ENCODE measurements at regions not wholly inside any gene's neighbourhood (a gene's known extent, or its start where the extent isn't known, plus 50 kb on each side); places are given as distances from the start of the nearest gene placed in this dataset.
A peak's percentile ranks its signal among the peaks of the same experiment; 100 is the strongest.
"Not testable (repeated sequence)": the region's sequence is repeated elsewhere in the genome, so short reads cannot be mapped to it uniquely, and the experiment has no call there.

DNA sequence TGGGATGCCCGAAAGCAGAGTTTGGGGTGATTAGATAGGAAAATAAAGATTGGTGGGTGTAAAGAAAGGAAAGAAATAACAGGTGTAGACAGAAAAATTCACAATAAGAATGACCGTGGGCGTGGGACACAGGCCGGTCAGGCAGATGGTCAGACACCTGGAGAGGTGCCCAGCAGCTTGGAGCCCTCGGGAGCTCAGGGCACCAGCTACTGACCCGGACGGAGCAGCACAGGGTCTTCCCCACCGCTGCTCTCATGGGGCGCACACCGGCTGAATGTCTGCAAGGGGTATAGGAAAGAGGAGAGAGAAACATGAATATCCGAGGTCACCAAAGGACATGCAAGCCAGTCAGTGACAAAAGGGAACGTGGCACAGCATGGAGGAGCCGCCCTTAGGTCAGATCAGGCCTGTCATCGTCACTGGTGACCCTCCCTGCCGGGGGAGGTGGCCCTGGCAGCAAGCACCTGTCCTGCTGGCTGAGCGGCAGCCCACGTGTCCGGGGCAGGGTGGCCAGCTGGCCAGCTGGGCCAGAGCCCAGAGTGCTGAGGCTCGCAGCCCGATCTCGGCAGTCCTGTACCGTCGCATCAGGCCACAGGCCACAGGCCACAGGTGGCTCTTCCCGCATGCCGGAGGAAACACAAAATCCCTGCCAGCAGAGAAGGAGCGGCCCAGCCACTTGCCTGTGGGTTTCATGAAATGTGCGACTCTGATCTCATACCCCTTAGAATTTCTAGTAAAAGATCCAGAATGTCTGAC, 112.0 kb upstream of the NDUFV2 start:
- no peaks in the 10 kb centered on the region for H3K27me3 ChIP-seq
- peak overlapping the region; percentile 54 to 55 for H3K27ac ChIP-seq
- no peak for TF ChIP-seq CTCF (IDR thresholded peaks at IDR 0.05)
- TF ChIP-seq POLR2AphosphoS5 (IDR thresholded peaks at IDR 0.05), result peak in 2 of 3 donors; percentile 16 to 17
- H3K36me3 ChIP-seq, result no peaks in the 10 kb centered on the region
- no peaks in the 10 kb centered on the region for H3K4me1 ChIP-seq
- H3K4me3 ChIP-seq, result peak overlapping the region in 1 of 3 donors; percentile 27
- DNase-seq (ENCODE audit: low spot score in 2 of 2), result peak; percentile 61 to 69
- intact Hi-C loops (cut with DNase I; ENCODE audit: low total_unique reads), result no loop called here
- no peaks in the 10 kb centered on the region for H3K9me3 ChIP-seq

GRCh38 chr18:8991155-8991554, 111.3 kb upstream of the NDUFV2 start:
- intact Hi-C loops (cut with DNase I; ENCODE audit: low total_unique reads), result no loop called here
- H3K27ac ChIP-seq, result peak overlapping the region; percentile 54 to 55
- no peaks in the 10 kb centered on the region for H3K4me1 ChIP-seq
- TF ChIP-seq POLR2AphosphoS5 (IDR thresholded peaks at IDR 0.05) (no peak), POLR2A (IDR thresholded peaks at IDR 0.05) (no peak), CTCF (IDR thresholded peaks at IDR 0.05) (no peak)
- no peaks in the 10 kb centered on the region for H3K36me3 ChIP-seq
- no peak for DNase-seq (ENCODE audit: low spot score in 2 of 2)
- no peak overlapping the region for H3K4me3 ChIP-seq
- H3K9me3 ChIP-seq, result no peaks in the 10 kb centered on the region
- no peaks in the 10 kb centered on the region for H3K27me3 ChIP-seq

DNA sequence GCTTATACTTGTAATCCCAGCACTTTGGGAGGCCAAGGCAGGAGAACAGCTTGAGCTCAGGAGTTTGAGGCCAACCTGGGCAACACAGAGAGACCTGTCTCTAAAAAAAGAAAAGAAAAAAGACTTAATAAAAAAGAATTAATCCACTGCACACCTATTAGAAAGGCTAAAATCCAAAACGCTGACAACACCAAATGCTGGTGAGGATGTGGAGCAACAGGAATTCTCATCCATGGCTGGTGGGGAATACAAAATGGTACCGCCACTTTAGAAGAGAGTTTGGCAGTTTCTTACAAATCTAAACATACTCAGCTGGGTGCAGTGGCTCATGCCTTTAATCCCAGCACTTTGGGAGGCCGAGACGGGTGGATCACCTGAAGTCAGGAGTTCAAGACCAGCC, 110.0 kb upstream of the NDUFV2 start:
- H3K9me3 ChIP-seq; intact Hi-C loops (cut with DNase I; ENCODE audit: low total_unique reads); H3K27ac ChIP-seq; DNase-seq (ENCODE audit: low spot score in 2 of 2); H3K36me3 ChIP-seq; H3K4me1 ChIP-seq; H3K27me3 ChIP-seq; H3K4me3 ChIP-seq: not testable (repeated sequence)

- Histone ChIP-seq H3K36me3 (no peaks in the 10 kb centered on the region), H3K4me3 (no peak overlapping the region), H3K27ac (no peak overlapping the region), H3K9me3 (no peaks in the 10 kb centered on the region), H3K4me1 (no peaks in the 10 kb centered on the region), H3K27me3 (no peaks in the 10 kb centered on the region)
- no peak for DNase-seq (ENCODE audit: low spot score in 2 of 2)
- intact Hi-C loops (cut with DNase I; ENCODE audit: low total_unique reads), result no loop called here
- no peak for TF ChIP-seq POLR2AphosphoS5 (IDR thresholded peaks at IDR 0.05)
- no peak for TF ChIP-seq CTCF (IDR thresholded peaks at IDR 0.05)
- no peak for TF ChIP-seq POLR2A (IDR thresholded peaks at IDR 0.05)
These were observed 107.9 kb upstream of the NDUFV2 start for GRCh38 chr18:8994603-8995002.

DNA sequence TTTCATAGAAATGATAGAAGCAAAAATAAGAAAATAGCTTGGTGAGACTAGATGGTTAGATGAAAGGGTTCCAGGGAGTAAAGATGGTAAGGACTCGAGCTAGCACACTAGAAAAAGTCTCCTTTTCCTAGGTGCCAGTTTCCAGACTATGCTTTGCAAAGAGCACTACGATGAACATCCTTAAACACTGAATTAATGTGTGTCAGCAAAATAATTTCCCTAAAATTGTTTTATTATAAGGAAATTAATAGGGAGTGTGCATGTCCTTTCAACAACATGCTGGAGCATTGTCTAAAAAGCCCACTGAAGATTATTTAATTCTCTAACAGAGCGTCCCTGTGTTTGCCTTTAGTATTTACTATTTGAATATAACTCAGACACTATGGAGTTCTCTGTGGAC, 107.4 kb upstream of the NDUFV2 start:
- intact Hi-C loops (cut with DNase I; ENCODE audit: low total_unique reads), result no loop called here
- DNase-seq (ENCODE audit: low spot score in 2 of 2), result no peak
- Histone ChIP-seq H3K36me3 (no peaks in the 10 kb centered on the region), H3K4me3 (no peak overlapping the region), H3K9me3 (no peaks in the 10 kb centered on the region), H3K27ac (no peak overlapping the region), H3K4me1 (no peaks in the 10 kb centered on the region), H3K27me3 (no peaks in the 10 kb centered on the region)
- no peak for TF ChIP-seq POLR2A (IDR thresholded peaks at IDR 0.05)
- no peak for TF ChIP-seq POLR2AphosphoS5 (IDR thresholded peaks at IDR 0.05)
- TF ChIP-seq CTCF (IDR thresholded peaks at IDR 0.05), result no peak

All from breast epithelium (tissue), 4 donors.